ENCODE measurements at regions not wholly inside any gene's neighbourhood (a gene's known extent, or its start where the extent isn't known, plus 50 kb on each side); places are given as distances from the start of the nearest gene placed in this dataset.

GRCh38 chr2:75353131-75353530 lies 153.8 kb upstream of the TACR1 start:
- H3K27me3 ChIP-seq = no peaks in the 10 kb centered on the region
- H3K4me3 ChIP-seq = no peak overlapping the region
- no peaks in the 10 kb centered on the region for H3K4me1 ChIP-seq
- no peaks in the 10 kb centered on the region for H3K9me3 ChIP-seq
- H3K36me3 ChIP-seq = no peaks in the 10 kb centered on the region
- no peak overlapping the region for H3K27ac ChIP-seq
- TF ChIP-seq POLR2A (IDR thresholded peaks at IDR 0.05) (no peak), CTCF (IDR thresholded peaks at IDR 0.05) (no peak), POLR2AphosphoS5 (IDR thresholded peaks at IDR 0.05; ENCODE audit: insufficient read depth in 1 of 2, low read depth in 1 of 2) (no peak)
- no peak for DNase-seq (ENCODE audit: extremely low spot score in 2 of 2)
- intact Hi-C loops (cut with DNase I) = no loop called here

- Histone ChIP-seq H3K27ac (no peak overlapping the region), H3K9me3 (no peaks in the 10 kb centered on the region), H3K36me3 (no peaks in the 10 kb centered on the region), H3K27me3 (no peaks in the 10 kb centered on the region), H3K4me1 (no peaks in the 10 kb centered on the region), H3K4me3 (no peak overlapping the region)
- intact Hi-C loops (cut with DNase I) = no loop called here
- no peak for DNase-seq (ENCODE audit: extremely low spot score in 2 of 2)
- TF ChIP-seq POLR2AphosphoS5 (IDR thresholded peaks at IDR 0.05; ENCODE audit: insufficient read depth in 1 of 2, low read depth in 1 of 2) (no peak), POLR2A (IDR thresholded peaks at IDR 0.05) (no peak)
Measured at GRCh38 chr2:75348307-75348706, 149.0 kb upstream of the TACR1 start.

GRCh38 chr2:75344146-75344545 lies 144.8 kb upstream of the TACR1 start:
- Histone ChIP-seq H3K4me1 (no peaks in the 10 kb centered on the region), H3K9me3 (no peaks in the 10 kb centered on the region), H3K27ac (no peak overlapping the region), H3K36me3 (no peaks in the 10 kb centered on the region), H3K4me3 (no peak overlapping the region), H3K27me3 (no peaks in the 10 kb centered on the region)
- TF ChIP-seq CTCF (IDR thresholded peaks at IDR 0.05) (no peak), POLR2A (IDR thresholded peaks at IDR 0.05) (no peak), POLR2AphosphoS5 (IDR thresholded peaks at IDR 0.05; ENCODE audit: insufficient read depth in 1 of 2, low read depth in 1 of 2) (no peak)
- no peak for DNase-seq (ENCODE audit: extremely low spot score in 2 of 2)
- intact Hi-C loops (cut with DNase I) = no loop called here

GRCh38 chr2:75342504-75343175 lies 143.3 kb upstream of the TACR1 start:
- no peak for DNase-seq (ENCODE audit: extremely low spot score in 2 of 2)
- no peaks in the 10 kb centered on the region for H3K36me3 ChIP-seq
- TF ChIP-seq POLR2AphosphoS5 (IDR thresholded peaks at IDR 0.05; ENCODE audit: insufficient read depth in 1 of 2, low read depth in 1 of 2) (no peak), CTCF (IDR thresholded peaks at IDR 0.05) (no peak), POLR2A (IDR thresholded peaks at IDR 0.05) (no peak)
- intact Hi-C loops (cut with DNase I) = no loop called here
- no peaks in the 10 kb centered on the region for H3K4me1 ChIP-seq
- H3K9me3 ChIP-seq = no peaks in the 10 kb centered on the region
- H3K4me3 ChIP-seq = no peak overlapping the region
- no peaks in the 10 kb centered on the region for H3K27me3 ChIP-seq
- no peak overlapping the region for H3K27ac ChIP-seq

- H3K36me3 ChIP-seq = no peaks in the 10 kb centered on the region
- no peaks in the 10 kb centered on the region for H3K4me1 ChIP-seq
- H3K27ac ChIP-seq = no peak overlapping the region
- TF ChIP-seq CTCF (IDR thresholded peaks at IDR 0.05) = no peak
- no peak for TF ChIP-seq POLR2A (IDR thresholded peaks at IDR 0.05)
- TF ChIP-seq POLR2AphosphoS5 (IDR thresholded peaks at IDR 0.05; ENCODE audit: insufficient read depth in 1 of 2, low read depth in 1 of 2) = no peak
- no peak overlapping the region for H3K4me3 ChIP-seq
- no peak for DNase-seq (ENCODE audit: extremely low spot score in 2 of 2)
- no peaks in the 10 kb centered on the region for H3K9me3 ChIP-seq
- no peaks in the 10 kb centered on the region for H3K27me3 ChIP-seq
- intact Hi-C loops (cut with DNase I) = no loop called here
Measured at GRCh38 chr2:75340560-75340959, 141.2 kb upstream of the TACR1 start.

Measured in vagina (tissue), 2 donors.